Epithelial cell of proximal tubule (primary cell): ENCODE measurements at regions not wholly inside any gene's neighbourhood (a gene's known extent, or its start where the extent isn't known, plus 50 kb on each side); places are given as distances from the start of the nearest gene placed in this dataset.

Experiments used
- DNase-seq: peaks from one replicate; pipeline ENCODE4 v3.0.0-alpha.2; 2011; ENCODE audit warnings: low read depth
- H3K4me3 ChIP-seq: 2 replicates; pipeline ENCODE4 v1.5.1; 2011; ENCODE audit warnings: low read depth, mild to moderate bottlenecking, low read length
- CTCF ChIP-seq: conservative IDR thresholded peaks from 2 replicates; pipeline ENCODE4 v1.5.1; 2012; ENCODE audit warnings: low read depth, mild to moderate bottlenecking, low read length

GRCh38 chr5:10161778-10162177 is 87.9 kb downstream of the ATPSCKMT start:
- TF ChIP-seq CTCF, result no peak
- no peak for DNase-seq
- no peak overlapping the region for H3K4me3 ChIP-seq

DNA sequence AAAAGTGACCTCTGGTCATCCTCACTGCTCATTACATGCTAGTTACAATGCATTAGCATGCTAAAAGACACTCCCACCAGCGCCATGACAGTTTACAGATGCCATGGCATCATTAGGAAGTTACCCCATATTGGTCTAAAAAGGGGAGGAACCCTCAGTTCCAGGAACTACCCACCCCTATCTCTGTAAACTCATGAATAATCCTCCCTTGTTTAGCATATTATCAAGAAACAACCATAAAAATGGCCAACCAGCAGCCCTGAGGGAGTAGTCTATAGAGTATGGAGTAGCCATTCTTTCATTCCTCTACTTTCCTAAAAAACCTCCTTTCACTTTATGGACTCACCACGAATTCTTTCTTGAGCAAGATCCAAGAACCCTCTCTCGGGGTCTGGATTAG is 89.4 kb downstream of the ATPSCKMT start:
- no peak for TF ChIP-seq CTCF
- H3K4me3 ChIP-seq, result no peak overlapping the region
- no peak for DNase-seq

DNA sequence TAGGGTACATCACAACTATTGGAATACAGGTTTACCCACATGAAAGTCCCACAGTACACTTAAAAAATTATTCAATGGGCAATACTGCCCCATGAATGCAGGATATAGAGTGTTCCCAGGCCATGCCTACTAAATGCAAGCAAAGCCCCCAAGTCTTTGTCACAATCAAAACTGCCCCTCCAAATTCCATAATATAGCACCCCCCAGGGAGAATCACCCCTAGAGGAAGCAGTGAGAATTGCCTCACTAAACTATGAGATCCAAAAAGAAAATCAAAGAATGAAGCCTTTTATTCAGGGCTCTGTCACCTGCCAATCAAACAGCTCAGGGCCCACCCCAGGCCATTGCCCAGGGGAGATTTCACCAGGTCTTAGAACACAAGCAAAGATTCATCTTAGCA is 90.8 kb downstream of the ATPSCKMT start:
- DNase-seq, result no peak
- TF ChIP-seq CTCF, result peak; percentile 10

DNA sequence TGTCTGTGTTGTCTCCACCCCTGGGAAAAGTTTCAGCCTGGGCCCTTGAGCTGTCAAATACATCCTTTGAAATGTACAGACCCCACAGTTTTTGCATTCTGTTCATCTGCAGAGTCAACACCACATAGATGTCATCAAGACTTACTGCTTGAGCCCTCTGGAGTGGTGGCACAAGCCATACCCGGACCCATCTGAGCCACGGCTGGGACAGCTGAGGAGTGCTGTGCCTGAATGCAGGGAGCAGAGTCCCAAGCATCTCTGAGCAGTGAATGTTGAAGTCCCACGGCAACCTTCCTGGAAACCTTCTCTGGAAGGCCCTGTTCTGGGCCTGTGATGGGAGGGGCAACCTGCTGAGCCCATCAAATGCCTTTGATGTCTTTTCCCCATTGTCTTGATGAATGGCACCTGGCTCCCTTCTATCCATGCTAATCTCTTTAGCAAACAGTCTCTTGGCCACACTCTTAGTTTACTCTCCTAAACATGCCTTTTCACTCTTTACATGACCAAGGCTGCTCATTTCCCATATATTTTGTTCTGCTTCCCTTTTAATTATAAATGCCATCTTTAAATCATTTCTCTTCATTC is 92.5 kb downstream of the ATPSCKMT start:
- TF ChIP-seq CTCF, result no peak
- DNase-seq, result no peak
- H3K4me3 ChIP-seq, result no peak overlapping the region

More for the DNA sequence above, 90.8 kb downstream of the ATPSCKMT start:
- no peak overlapping the region for H3K4me3 ChIP-seq

- no peak overlapping the region for H3K4me3 ChIP-seq
- TF ChIP-seq CTCF, result no peak
These were observed 93.6 kb downstream of the ATPSCKMT start for GRCh38 chr5:10155897-10156667.

GRCh38 chr5:10153808-10154537 is 95.7 kb downstream of the ATPSCKMT start:
- TF ChIP-seq CTCF, result no peak
- no peak for DNase-seq
- H3K4me3 ChIP-seq, result no peak overlapping the region

More at GRCh38 chr5:10155897-10156667, 93.6 kb downstream of the ATPSCKMT start:
- no peak for DNase-seq
